WTC11 (cell line): ENCODE measurements at regions not wholly inside any gene's neighbourhood (a gene's known extent, or its start where the extent isn't known, plus 50 kb on each side); places are given as distances from the start of the nearest gene placed in this dataset.

Experiments used
- ATAC-seq: fragments of 200-7000 bp; cut with Tn5 transposase; 2 replicates; pipeline ENCODE4 v1.10.0; 2021; ENCODE audit warnings: mild to moderate bottlenecking, moderate library complexity
- CTCF ChIA-PET: fragments of 300-600 bp; sonication (Branson Sonifier 250); formaldehyde crosslinking; loops from one replicate; lab custom pipeline; 2021; ENCODE audit warnings: antibody characterized with exemption; lab: Charles Lee
- POLR2A ChIA-PET: fragments of 350-600 bp; sonication (Branson Sonifier 250); formaldehyde crosslinking; loops from one replicate; lab custom pipeline; 2021; ENCODE audit warnings: antibody characterized with exemption; lab: Charles Lee
- DNase-seq: peaks from one replicate; pipeline ENCODE4 v3.0.0; 2021; ENCODE audit warnings: low spot score
- H3K27ac Mint-ChIP-seq: 2 replicates; pipeline ENCODE4 v1.8.0; 2021; ENCODE audit warnings: mixed read lengths
- H3K27me3 Mint-ChIP-seq: 2 replicates; pipeline ENCODE4 v1.8.0; 2021; ENCODE audit warnings: low read depth, mild to moderate bottlenecking, moderate library complexity, mixed read lengths
- H3K36me3 Mint-ChIP-seq: 2 replicates; pipeline ENCODE4 v1.8.0; 2021; ENCODE audit warnings: mixed read lengths
- H3K4me1 Mint-ChIP-seq: 2 replicates; pipeline ENCODE4 v1.8.0; 2022; ENCODE audit warnings: mixed read lengths
- H3K4me3 Mint-ChIP-seq: 2 replicates; pipeline ENCODE4 v1.8.0; 2021; ENCODE audit warnings: mild to moderate bottlenecking, moderate library complexity, mixed read lengths
- H3K9me3 Mint-ChIP-seq: 2 replicates; pipeline ENCODE4 v1.8.0; 2021; ENCODE audit warnings: mixed read lengths
- EMX1 ChIP-seq: fragments of 250-450 bp; sonication (Bioruptor Pico); IDR thresholded peaks from 2 replicates; pipeline ENCODE4 v1.8.0; 2021; ENCODE audit warnings: mild to moderate bottlenecking
- IRF2 ChIP-seq: sonication (generic); formaldehyde crosslinking; IDR thresholded peaks from 2 replicates; pipeline ENCODE4 v1.8.0; 2022; ENCODE audit warnings: low read depth, missing genetic modification reagents, borderline replicate concordance
- KAT7 ChIP-seq: sonication (generic); formaldehyde crosslinking; IDR thresholded peaks from 2 replicates; pipeline ENCODE4 v1.8.1; 2023; ENCODE audit warnings: missing genetic modification reagents, mild to moderate bottlenecking, borderline replicate concordance
- NFE2L1 ChIP-seq: sonication (generic); formaldehyde crosslinking; IDR thresholded peaks from 2 replicates; pipeline ENCODE4 v1.8.1; 2023; ENCODE audit warnings: missing genetic modification reagents
- NFYB ChIP-seq: sonication (generic); formaldehyde crosslinking; conservative IDR thresholded peaks from 2 replicates; pipeline ENCODE4 v1.8.0; 2022; ENCODE audit warnings: low read depth, missing genetic modification reagents
- ZNF138 ChIP-seq: sonication (generic); formaldehyde crosslinking; conservative IDR thresholded peaks from 2 replicates; pipeline ENCODE4 v1.8.1; 2022; ENCODE audit warnings: mild to moderate bottlenecking, moderate library complexity, missing genetic modification reagents
- ZNF416 ChIP-seq: fragments of 250-450 bp; sonication (Bioruptor Pico); IDR thresholded peaks from 2 replicates; pipeline ENCODE4 v1.9.0; 2021; ENCODE audit warnings: mild to moderate bottlenecking, inconsistent platforms
- TF ChIP-seq, protein P1 (sequence below): sonication (generic); formaldehyde crosslinking; IDR thresholded peaks from 2 replicates; pipeline ENCODE4 v1.8.0; 2023; ENCODE audit warnings: missing genetic modification reagents, mild to moderate bottlenecking, borderline replicate concordance
- TF ChIP-seq, protein P2 (sequence below): fragments of 250-450 bp; sonication (Bioruptor Pico); IDR thresholded peaks from 2 replicates; pipeline ENCODE4 v1.9.0; 2021; ENCODE audit warnings: mild to moderate bottlenecking
- TF ChIP-seq, protein P3 (sequence below): sonication (generic); formaldehyde crosslinking; IDR thresholded peaks from 2 replicates; pipeline ENCODE4 v1.8.1; 2022; ENCODE audit warnings: missing genetic modification reagents, borderline replicate concordance
- TF ChIP-seq, protein P4 (sequence below): fragments of 250-450 bp; sonication (Bioruptor Pico); IDR thresholded peaks from 2 replicates; pipeline ENCODE4 v1.9.0; 2021; ENCODE audit warnings: moderate library complexity, mild to moderate bottlenecking, inconsistent platforms, borderline replicate concordance
- TF ChIP-seq, protein P5 (sequence below): fragments of 250-450 bp; sonication (Bioruptor Pico); IDR thresholded peaks from 2 replicates; pipeline ENCODE4 v1.9.0; 2021; ENCODE audit warnings: mild to moderate bottlenecking, borderline replicate concordance

DNA sequence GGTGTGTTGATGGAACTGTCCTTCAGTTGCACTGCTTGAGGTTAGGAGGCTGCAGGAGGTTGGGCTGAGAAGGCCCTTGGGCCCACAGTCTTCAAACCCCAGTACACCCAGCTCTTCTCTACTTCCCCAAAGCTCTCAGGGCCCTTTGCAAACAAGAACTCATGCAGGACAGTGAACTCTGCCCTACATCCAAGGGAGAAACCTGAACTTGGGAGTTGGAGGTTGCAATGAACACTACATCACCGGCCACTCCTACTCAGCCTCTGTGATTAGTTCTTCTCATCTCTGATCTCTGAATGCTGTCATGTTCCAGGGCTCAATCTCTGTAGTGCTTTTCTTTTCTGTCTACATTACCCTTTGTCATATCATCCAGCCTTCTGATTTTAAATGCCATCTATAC, 148.5 kb upstream of the PDE7B start (continued):
- TF ChIP-seq, protein P1, sequence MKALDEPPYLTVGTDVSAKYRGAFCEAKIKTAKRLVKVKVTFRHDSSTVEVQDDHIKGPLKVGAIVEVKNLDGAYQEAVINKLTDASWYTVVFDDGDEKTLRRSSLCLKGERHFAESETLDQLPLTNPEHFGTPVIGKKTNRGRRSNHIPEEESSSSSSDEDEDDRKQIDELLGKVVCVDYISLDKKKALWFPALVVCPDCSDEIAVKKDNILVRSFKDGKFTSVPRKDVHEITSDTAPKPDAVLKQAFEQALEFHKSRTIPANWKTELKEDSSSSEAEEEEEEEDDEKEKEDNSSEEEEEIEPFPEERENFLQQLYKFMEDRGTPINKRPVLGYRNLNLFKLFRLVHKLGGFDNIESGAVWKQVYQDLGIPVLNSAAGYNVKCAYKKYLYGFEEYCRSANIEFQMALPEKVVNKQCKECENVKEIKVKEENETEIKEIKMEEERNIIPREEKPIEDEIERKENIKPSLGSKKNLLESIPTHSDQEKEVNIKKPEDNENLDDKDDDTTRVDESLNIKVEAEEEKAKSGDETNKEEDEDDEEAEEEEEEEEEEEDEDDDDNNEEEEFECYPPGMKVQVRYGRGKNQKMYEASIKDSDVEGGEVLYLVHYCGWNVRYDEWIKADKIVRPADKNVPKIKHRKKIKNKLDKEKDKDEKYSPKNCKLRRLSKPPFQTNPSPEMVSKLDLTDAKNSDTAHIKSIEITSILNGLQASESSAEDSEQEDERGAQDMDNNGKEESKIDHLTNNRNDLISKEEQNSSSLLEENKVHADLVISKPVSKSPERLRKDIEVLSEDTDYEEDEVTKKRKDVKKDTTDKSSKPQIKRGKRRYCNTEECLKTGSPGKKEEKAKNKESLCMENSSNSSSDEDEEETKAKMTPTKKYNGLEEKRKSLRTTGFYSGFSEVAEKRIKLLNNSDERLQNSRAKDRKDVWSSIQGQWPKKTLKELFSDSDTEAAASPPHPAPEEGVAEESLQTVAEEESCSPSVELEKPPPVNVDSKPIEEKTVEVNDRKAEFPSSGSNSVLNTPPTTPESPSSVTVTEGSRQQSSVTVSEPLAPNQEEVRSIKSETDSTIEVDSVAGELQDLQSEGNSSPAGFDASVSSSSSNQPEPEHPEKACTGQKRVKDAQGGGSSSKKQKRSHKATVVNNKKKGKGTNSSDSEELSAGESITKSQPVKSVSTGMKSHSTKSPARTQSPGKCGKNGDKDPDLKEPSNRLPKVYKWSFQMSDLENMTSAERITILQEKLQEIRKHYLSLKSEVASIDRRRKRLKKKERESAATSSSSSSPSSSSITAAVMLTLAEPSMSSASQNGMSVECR, result no peak
- TF ChIP-seq ZNF416 (CRISPR knock-in tag), result no peak
- no peak for TF ChIP-seq EMX1 (CRISPR knock-in tag)
- TF ChIP-seq, protein P2, sequence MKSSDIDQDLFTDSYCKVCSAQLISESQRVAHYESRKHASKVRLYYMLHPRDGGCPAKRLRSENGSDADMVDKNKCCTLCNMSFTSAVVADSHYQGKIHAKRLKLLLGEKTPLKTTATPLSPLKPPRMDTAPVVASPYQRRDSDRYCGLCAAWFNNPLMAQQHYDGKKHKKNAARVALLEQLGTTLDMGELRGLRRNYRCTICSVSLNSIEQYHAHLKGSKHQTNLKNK, result no peak
- TF ChIP-seq, protein P3, sequence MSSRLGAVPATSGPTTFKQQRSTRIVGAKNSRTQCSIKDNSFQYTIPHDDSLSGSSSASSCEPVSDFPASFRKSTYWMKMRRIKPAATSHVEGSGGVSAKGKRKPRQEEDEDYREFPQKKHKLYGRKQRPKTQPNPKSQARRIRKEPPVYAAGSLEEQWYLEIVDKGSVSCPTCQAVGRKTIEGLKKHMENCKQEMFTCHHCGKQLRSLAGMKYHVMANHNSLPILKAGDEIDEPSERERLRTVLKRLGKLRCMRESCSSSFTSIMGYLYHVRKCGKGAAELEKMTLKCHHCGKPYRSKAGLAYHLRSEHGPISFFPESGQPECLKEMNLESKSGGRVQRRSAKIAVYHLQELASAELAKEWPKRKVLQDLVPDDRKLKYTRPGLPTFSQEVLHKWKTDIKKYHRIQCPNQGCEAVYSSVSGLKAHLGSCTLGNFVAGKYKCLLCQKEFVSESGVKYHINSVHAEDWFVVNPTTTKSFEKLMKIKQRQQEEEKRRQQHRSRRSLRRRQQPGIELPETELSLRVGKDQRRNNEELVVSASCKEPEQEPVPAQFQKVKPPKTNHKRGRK (CRISPR knock-in tag), result no peak
- TF ChIP-seq ZNF138 (CRISPR knock-in tag), result no peak
- TF ChIP-seq, protein P4, sequence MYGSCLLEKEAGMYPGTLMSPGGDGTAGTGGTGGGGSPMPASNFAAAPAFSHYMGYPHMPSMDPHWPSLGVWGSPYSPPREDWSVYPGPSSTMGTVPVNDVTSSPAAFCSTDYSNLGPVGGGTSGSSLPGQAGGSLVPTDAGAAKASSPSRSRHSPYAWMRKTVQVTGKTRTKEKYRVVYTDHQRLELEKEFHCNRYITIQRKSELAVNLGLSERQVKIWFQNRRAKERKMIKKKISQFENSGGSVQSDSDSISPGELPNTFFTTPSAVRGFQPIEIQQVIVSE (CRISPR knock-in tag), result no peak
- TF ChIP-seq NFE2L1, result no peak
- TF ChIP-seq KAT7, result no peak
- TF ChIP-seq, protein P5, sequence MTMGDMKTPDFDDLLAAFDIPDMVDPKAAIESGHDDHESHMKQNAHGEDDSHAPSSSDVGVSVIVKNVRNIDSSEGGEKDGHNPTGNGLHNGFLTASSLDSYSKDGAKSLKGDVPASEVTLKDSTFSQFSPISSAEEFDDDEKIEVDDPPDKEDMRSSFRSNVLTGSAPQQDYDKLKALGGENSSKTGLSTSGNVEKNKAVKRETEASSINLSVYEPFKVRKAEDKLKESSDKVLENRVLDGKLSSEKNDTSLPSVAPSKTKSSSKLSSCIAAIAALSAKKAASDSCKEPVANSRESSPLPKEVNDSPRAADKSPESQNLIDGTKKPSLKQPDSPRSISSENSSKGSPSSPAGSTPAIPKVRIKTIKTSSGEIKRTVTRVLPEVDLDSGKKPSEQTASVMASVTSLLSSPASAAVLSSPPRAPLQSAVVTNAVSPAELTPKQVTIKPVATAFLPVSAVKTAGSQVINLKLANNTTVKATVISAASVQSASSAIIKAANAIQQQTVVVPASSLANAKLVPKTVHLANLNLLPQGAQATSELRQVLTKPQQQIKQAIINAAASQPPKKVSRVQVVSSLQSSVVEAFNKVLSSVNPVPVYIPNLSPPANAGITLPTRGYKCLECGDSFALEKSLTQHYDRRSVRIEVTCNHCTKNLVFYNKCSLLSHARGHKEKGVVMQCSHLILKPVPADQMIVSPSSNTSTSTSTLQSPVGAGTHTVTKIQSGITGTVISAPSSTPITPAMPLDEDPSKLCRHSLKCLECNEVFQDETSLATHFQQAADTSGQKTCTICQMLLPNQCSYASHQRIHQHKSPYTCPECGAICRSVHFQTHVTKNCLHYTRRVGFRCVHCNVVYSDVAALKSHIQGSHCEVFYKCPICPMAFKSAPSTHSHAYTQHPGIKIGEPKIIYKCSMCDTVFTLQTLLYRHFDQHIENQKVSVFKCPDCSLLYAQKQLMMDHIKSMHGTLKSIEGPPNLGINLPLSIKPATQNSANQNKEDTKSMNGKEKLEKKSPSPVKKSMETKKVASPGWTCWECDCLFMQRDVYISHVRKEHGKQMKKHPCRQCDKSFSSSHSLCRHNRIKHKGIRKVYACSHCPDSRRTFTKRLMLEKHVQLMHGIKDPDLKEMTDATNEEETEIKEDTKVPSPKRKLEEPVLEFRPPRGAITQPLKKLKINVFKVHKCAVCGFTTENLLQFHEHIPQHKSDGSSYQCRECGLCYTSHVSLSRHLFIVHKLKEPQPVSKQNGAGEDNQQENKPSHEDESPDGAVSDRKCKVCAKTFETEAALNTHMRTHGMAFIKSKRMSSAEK (CRISPR knock-in tag), result no peak
- TF ChIP-seq NFYB (CRISPR knock-in tag), result no peak

DNA sequence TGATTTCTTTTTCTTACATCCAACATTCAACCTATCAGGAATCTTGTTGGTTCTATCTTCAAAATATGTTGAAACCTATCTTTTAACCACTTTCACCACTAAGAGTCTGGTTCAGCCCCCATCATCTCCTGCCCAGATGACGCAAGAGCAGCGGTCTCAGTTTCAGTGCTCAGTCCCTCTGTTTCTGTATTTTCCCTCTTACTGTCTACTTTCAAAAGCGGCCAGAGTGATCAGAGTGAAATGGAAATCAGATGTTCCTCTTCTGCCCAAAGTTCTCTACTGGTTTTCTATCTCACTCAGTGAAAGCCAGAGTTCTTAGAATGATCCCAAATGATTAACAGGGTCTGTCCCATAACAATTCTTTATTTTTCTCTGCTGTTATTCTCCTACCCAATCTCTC, 147.9 kb upstream of the PDE7B start:
- POLR2A ChIA-PET, result no interaction called here
- TF ChIP-seq, protein P4 (CRISPR knock-in tag), result no peak
- no peak for TF ChIP-seq IRF2 (CRISPR knock-in tag)
- TF ChIP-seq, all 79 proteins: peak for 0
- no peak overlapping the region for H3K4me3 Mint-ChIP-seq
- no peaks in the 10 kb centered on the region for H3K4me1 Mint-ChIP-seq
- H3K27me3 Mint-ChIP-seq, result no peaks in the 10 kb centered on the region
- no peaks in the 10 kb centered on the region for H3K36me3 Mint-ChIP-seq
- H3K27ac Mint-ChIP-seq, result no peak overlapping the region
- no peaks in the 10 kb centered on the region for H3K9me3 Mint-ChIP-seq
- ATAC-seq (no peak), DNase-seq (no peak)
- CTCF ChIA-PET, result no interaction called here
